HFFc6 (cell line): ENCODE measurements at regions not wholly inside any gene's neighbourhood (a gene's known extent, or its start where the extent isn't known, plus 50 kb on each side); places are given as distances from the start of the nearest gene placed in this dataset.

Source experiments
- DNase-seq: peaks from one replicate; pipeline ENCODE4 v3.0.0-alpha.2; 2018
- H3K27ac Mint-ChIP-seq: 2 replicates; pipeline ENCODE4 v1.8.0; 2020; ENCODE audit warnings: mild to moderate bottlenecking, mixed read lengths
- H3K27me3 Mint-ChIP-seq: 2 replicates; pipeline ENCODE4 v1.8.0; 2021; ENCODE audit warnings: mild to moderate bottlenecking, moderate library complexity, mixed read lengths; ENCODE audit not compliant: insufficient read depth
- H3K36me3 Mint-ChIP-seq: 2 replicates; pipeline ENCODE4 v1.8.0; 2021; ENCODE audit warnings: low read depth, mixed read lengths
- H3K4me1 Mint-ChIP-seq: 2 replicates; pipeline ENCODE4 v1.8.0; 2020; ENCODE audit warnings: low read depth, mixed read lengths
- H3K4me3 Mint-ChIP-seq: 2 replicates; pipeline ENCODE4 v1.8.0; 2020; ENCODE audit warnings: mild to moderate bottlenecking, moderate library complexity, mixed read lengths
- H3K9me3 Mint-ChIP-seq: 2 replicates; pipeline ENCODE4 v1.8.0; 2020; ENCODE audit warnings: mild to moderate bottlenecking, mixed read lengths
- CTCF ChIP-seq: fragments of 200-600 bp; sonication (generic); IDR thresholded peaks from 2 replicates; pipeline ENCODE4 v1.5.0; 2021; ENCODE audit warnings: antibody characterized with exemption, mild to moderate bottlenecking

GRCh38 chr2:201568217-201568820 is 75.0 kb downstream of the TMEM237 start:
- no peak overlapping the region for H3K4me3 Mint-ChIP-seq
- DNase-seq: no peak
- H3K4me1 Mint-ChIP-seq: peaks cover 12% of the 10 kb centered on the region
- H3K9me3 Mint-ChIP-seq: no peaks in the 10 kb centered on the region
- no peak overlapping the region for H3K27ac Mint-ChIP-seq
- peaks cover 4% of the 10 kb centered on the region; the same call in 1 of the 2 replicates for H3K36me3 Mint-ChIP-seq
- no peaks in the 10 kb centered on the region for H3K27me3 Mint-ChIP-seq
- TF ChIP-seq CTCF: no peak

GRCh38 chr2:201559067-201559710 is 84.1 kb downstream of the TMEM237 start:
- H3K9me3 Mint-ChIP-seq: no peaks in the 10 kb centered on the region
- no peak overlapping the region for H3K4me3 Mint-ChIP-seq
- no peaks in the 10 kb centered on the region for H3K36me3 Mint-ChIP-seq
- DNase-seq: no peak
- TF ChIP-seq CTCF: no peak
- H3K27me3 Mint-ChIP-seq: peaks cover 2% of the 10 kb centered on the region; the same call in 1 of the 2 replicates
- no peak overlapping the region for H3K27ac Mint-ChIP-seq
- H3K4me1 Mint-ChIP-seq: peaks cover 6% of the 10 kb centered on the region

GRCh38 chr2:201558665-201559064 is 84.6 kb downstream of the TMEM237 start:
- no peaks in the 10 kb centered on the region for H3K36me3 Mint-ChIP-seq
- TF ChIP-seq CTCF: no peak

GRCh38 chr2:201558232-201558631 is 85.1 kb downstream of the TMEM237 start:
- Mint-ChIP-seq H3K27ac (no peak overlapping the region), H3K27me3 (peaks cover 2% of the 10 kb centered on the region; the same call in 1 of the 2 replicates), H3K36me3 (no peaks in the 10 kb centered on the region), H3K4me1 (no peaks in the 10 kb centered on the region), H3K4me3 (no peak overlapping the region), H3K9me3 (no peaks in the 10 kb centered on the region)
- no peak for DNase-seq
- no peak for TF ChIP-seq CTCF

More at GRCh38 chr2:201558665-201559064, 84.6 kb downstream of the TMEM237 start:
- H3K4me1 Mint-ChIP-seq: peaks cover under 1% of the 10 kb centered on the region
- no peaks in the 10 kb centered on the region for H3K9me3 Mint-ChIP-seq
- no peak overlapping the region for H3K4me3 Mint-ChIP-seq
- H3K27me3 Mint-ChIP-seq: peaks cover 2% of the 10 kb centered on the region; the same call in 1 of the 2 replicates
- no peak overlapping the region for H3K27ac Mint-ChIP-seq
- DNase-seq: no peak

- Mint-ChIP-seq H3K4me3 (no peak overlapping the region), H3K27ac (no peak overlapping the region), H3K4me1 (peaks cover 8% of the 10 kb centered on the region), H3K9me3 (no peaks in the 10 kb centered on the region), H3K36me3 (no peaks in the 10 kb centered on the region), H3K27me3 (no peaks in the 10 kb centered on the region)
- no peak for DNase-seq
- TF ChIP-seq CTCF: no peak
Observed at GRCh38 chr2:201551901-201552300, 91.4 kb downstream of the TMEM237 start.
